ENCODE measurements at regions not wholly inside any gene's neighbourhood (a gene's known extent, or its start where the extent isn't known, plus 50 kb on each side); places are given as distances from the start of the nearest gene placed in this dataset.

GRCh38 chr11:26028393-26028911, 303.5 kb upstream of the ANO3 start:
- no peak for TF ChIP-seq CTCF (conservative IDR thresholded peaks at IDR 0.05; ENCODE audit: low read depth in 2 of 2)
- TF ChIP-seq EZH2 (IDR thresholded peaks at IDR 0.05; ENCODE audit: low read depth, unreplicated experiment): no peak
- no peak for TF ChIP-seq CREB1 (CRISPR knock-in tag; IDR thresholded peaks at IDR 0.05; ENCODE audit: low read depth)
- TF ChIP-seq POLR2AphosphoS5 (IDR thresholded peaks at IDR 0.05; ENCODE audit: low read depth): no peak
- TF ChIP-seq ZNF331 (CRISPR knock-in tag; IDR thresholded peaks at IDR 0.05; ENCODE audit: low read depth): no peak
- TF ChIP-seq EZH2phosphoT487 (IDR thresholded peaks at IDR 0.05; ENCODE audit: unreplicated experiment): no peak
- TF ChIP-seq REST (IDR thresholded peaks at IDR 0.05; ENCODE audit: unreplicated experiment): no peak
- TF ChIP-seq ZNF114 (CRISPR knock-in tag; IDR thresholded peaks at IDR 0.05): no peak
- no peak for TF ChIP-seq ZNF462 (CRISPR knock-in tag; IDR thresholded peaks at IDR 0.05)
- no peak for TF ChIP-seq ETS1 (IDR thresholded peaks at IDR 0.05)
- TF ChIP-seq JUNB (IDR thresholded peaks at IDR 0.05; ENCODE audit: unreplicated experiment): no peak

All from GM23338 (cell line).